ENCODE measurements at regions not wholly inside any gene's neighbourhood (a gene's known extent, or its start where the extent isn't known, plus 50 kb on each side); places are given as distances from the start of the nearest gene placed in this dataset.

GRCh38 chr16:60077861-60078260, 1343.7 kb upstream of the GOT2 start:
- H3K27me3 Mint-ChIP-seq (ENCODE audit: unreplicated experiment), result peaks cover 2% of the 10 kb centered on the region

GRCh38 chr16:60074378-60074777, 1340.3 kb upstream of the GOT2 start:
- TF ChIP-seq CTCF (IDR thresholded peaks at IDR 0.05), result no peak
- H3K27me3 Mint-ChIP-seq (ENCODE audit: unreplicated experiment), result peaks cover 8% of the 10 kb centered on the region
- no peak for DNase-seq (ENCODE audit: extremely low spot score, unreplicated experiment)
- no peaks in the 10 kb centered on the region for H3K36me3 Mint-ChIP-seq (ENCODE audit: unreplicated experiment)
- no peak overlapping the region for H3K27ac Mint-ChIP-seq (ENCODE audit: unreplicated experiment)
- H3K4me1 Mint-ChIP-seq (ENCODE audit: unreplicated experiment), result no peaks in the 10 kb centered on the region
- H3K9me3 Mint-ChIP-seq (ENCODE audit: unreplicated experiment), result no peaks in the 10 kb centered on the region
- no peak overlapping the region for H3K4me3 Mint-ChIP-seq (ENCODE audit: unreplicated experiment)

More at GRCh38 chr16:60077861-60078260, 1343.7 kb upstream of the GOT2 start:
- DNase-seq (ENCODE audit: extremely low spot score, unreplicated experiment), result no peak
- Mint-ChIP-seq H3K36me3 (ENCODE audit: unreplicated experiment) (no peaks in the 10 kb centered on the region), H3K4me1 (ENCODE audit: unreplicated experiment) (no peaks in the 10 kb centered on the region), H3K27ac (ENCODE audit: unreplicated experiment) (no peak overlapping the region), H3K4me3 (ENCODE audit: unreplicated experiment) (no peak overlapping the region), H3K9me3 (ENCODE audit: unreplicated experiment) (no peaks in the 10 kb centered on the region)
- no peak for TF ChIP-seq CTCF (IDR thresholded peaks at IDR 0.05)

GRCh38 chr16:60073376-60073775, 1339.3 kb upstream of the GOT2 start:
- Mint-ChIP-seq H3K4me1 (ENCODE audit: unreplicated experiment) (no peaks in the 10 kb centered on the region), H3K27ac (ENCODE audit: unreplicated experiment) (no peak overlapping the region), H3K36me3 (ENCODE audit: unreplicated experiment) (no peaks in the 10 kb centered on the region), H3K9me3 (ENCODE audit: unreplicated experiment) (no peaks in the 10 kb centered on the region), H3K27me3 (ENCODE audit: unreplicated experiment) (peaks cover 10% of the 10 kb centered on the region), H3K4me3 (ENCODE audit: unreplicated experiment) (no peak overlapping the region)
- no peak for TF ChIP-seq CTCF (IDR thresholded peaks at IDR 0.05)
- no peak for DNase-seq (ENCODE audit: extremely low spot score, unreplicated experiment)

- H3K4me1 Mint-ChIP-seq (ENCODE audit: unreplicated experiment), result no peaks in the 10 kb centered on the region
- no peaks in the 10 kb centered on the region for H3K9me3 Mint-ChIP-seq (ENCODE audit: unreplicated experiment)
- no peak overlapping the region for H3K4me3 Mint-ChIP-seq (ENCODE audit: unreplicated experiment)
- peaks cover 13% of the 10 kb centered on the region for H3K27me3 Mint-ChIP-seq (ENCODE audit: unreplicated experiment)
- no peaks in the 10 kb centered on the region for H3K36me3 Mint-ChIP-seq (ENCODE audit: unreplicated experiment)
- no peak overlapping the region for H3K27ac Mint-ChIP-seq (ENCODE audit: unreplicated experiment)
- no peak for TF ChIP-seq CTCF (IDR thresholded peaks at IDR 0.05)
- no peak for DNase-seq (ENCODE audit: extremely low spot score, unreplicated experiment)
These were observed 1329.9 kb upstream of the GOT2 start for GRCh38 chr16:60064026-60064425.

- H3K9me3 Mint-ChIP-seq (ENCODE audit: unreplicated experiment), result no peaks in the 10 kb centered on the region
These were observed 1327.3 kb upstream of the GOT2 start for GRCh38 chr16:60061396-60061795.

More at GRCh38 chr16:60061396-60061795, 1327.3 kb upstream of the GOT2 start:
- Mint-ChIP-seq H3K36me3 (ENCODE audit: unreplicated experiment) (no peaks in the 10 kb centered on the region), H3K27ac (ENCODE audit: unreplicated experiment) (no peak overlapping the region), H3K4me1 (ENCODE audit: unreplicated experiment) (no peaks in the 10 kb centered on the region), H3K27me3 (ENCODE audit: unreplicated experiment) (peaks cover 14% of the 10 kb centered on the region), H3K4me3 (ENCODE audit: unreplicated experiment) (no peak overlapping the region)
- TF ChIP-seq CTCF (IDR thresholded peaks at IDR 0.05), result no peak
- DNase-seq (ENCODE audit: extremely low spot score, unreplicated experiment), result no peak
